ENCODE measurements at regions not wholly inside any gene's neighbourhood (a gene's known extent, or its start where the extent isn't known, plus 50 kb on each side); places are given as distances from the start of the nearest gene placed in this dataset.

DNA sequence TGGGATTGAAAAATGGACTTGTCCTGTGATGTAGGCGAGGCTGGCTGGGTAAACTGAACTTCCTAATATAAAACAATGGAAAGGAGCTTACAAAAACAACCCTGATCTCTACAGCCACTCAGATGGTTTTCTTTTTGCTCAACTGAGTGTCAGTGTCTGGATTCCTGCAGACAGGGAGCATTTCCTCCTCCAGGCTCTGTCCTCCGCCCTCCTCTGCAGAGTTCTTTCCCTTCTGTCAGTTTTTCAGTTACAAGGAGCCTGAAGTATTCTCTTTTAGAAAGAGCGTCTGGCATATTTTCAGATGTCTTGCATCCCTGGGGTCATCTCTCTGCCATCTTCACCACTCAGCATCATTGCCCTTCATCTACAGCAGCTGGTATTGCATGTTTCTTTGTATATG lies 50.0 kb upstream of the PITRM1 start:
- Histone ChIP-seq H3K9me3 (ENCODE audit: control insufficient read depth, insufficient read depth, low read depth, low read length) (no peaks in the 10 kb centered on the region), H3K4me1 (ENCODE audit: control insufficient read depth, extremely low read depth, insufficient read depth, low read length) (peaks cover 9% of the 10 kb centered on the region), H2AFZ (ENCODE audit: low read length) (no peak overlapping the region), H3K27ac (ENCODE audit: insufficient read depth, low read length) (no peak overlapping the region), H4K20me1 (ENCODE audit: control insufficient read depth, extremely low read depth, insufficient read depth, low read length) (no peaks in the 10 kb centered on the region), H3K9ac (ENCODE audit: insufficient read depth, low read length) (no peak overlapping the region), H3K36me3 (ENCODE audit: control insufficient read depth, insufficient read depth, low read length) (no peaks in the 10 kb centered on the region), H3K27me3 (ENCODE audit: control insufficient read depth, insufficient read depth, low read length) (no peaks in the 10 kb centered on the region), H3K79me2 (ENCODE audit: control insufficient read depth, insufficient read depth, low read length) (no peaks in the 10 kb centered on the region), H3K4me3 (replicated peaks in 1 of 4; ENCODE audit: control extremely low read depth in 1 of 4, insufficient read depth in 1 of 4, low read depth in 3 of 4, low read length in 4 of 4) (no peak overlapping the region), H3K4me2 (ENCODE audit: extremely low read depth, insufficient read depth, low read length) (no peak overlapping the region)
- DNase-seq (ENCODE audit: low read depth in 2 of 2): no peak
- no peak for TF ChIP-seq EZH2 (IDR thresholded peaks at IDR 0.05; ENCODE audit: low read length, missing control alignments)
- TF ChIP-seq, protein P1, sequence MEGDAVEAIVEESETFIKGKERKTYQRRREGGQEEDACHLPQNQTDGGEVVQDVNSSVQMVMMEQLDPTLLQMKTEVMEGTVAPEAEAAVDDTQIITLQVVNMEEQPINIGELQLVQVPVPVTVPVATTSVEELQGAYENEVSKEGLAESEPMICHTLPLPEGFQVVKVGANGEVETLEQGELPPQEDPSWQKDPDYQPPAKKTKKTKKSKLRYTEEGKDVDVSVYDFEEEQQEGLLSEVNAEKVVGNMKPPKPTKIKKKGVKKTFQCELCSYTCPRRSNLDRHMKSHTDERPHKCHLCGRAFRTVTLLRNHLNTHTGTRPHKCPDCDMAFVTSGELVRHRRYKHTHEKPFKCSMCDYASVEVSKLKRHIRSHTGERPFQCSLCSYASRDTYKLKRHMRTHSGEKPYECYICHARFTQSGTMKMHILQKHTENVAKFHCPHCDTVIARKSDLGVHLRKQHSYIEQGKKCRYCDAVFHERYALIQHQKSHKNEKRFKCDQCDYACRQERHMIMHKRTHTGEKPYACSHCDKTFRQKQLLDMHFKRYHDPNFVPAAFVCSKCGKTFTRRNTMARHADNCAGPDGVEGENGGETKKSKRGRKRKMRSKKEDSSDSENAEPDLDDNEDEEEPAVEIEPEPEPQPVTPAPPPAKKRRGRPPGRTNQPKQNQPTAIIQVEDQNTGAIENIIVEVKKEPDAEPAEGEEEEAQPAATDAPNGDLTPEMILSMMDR (conservative IDR thresholded peaks at IDR 0.05 in 1 of 2, IDR thresholded peaks at IDR 0.05 in 1 of 2; ENCODE audit: low read depth in 1 of 2, low read length in 2 of 2): no peak
